PC-9 (cell line): ENCODE measurements at regions not wholly inside any gene's neighbourhood (a gene's known extent, or its start where the extent isn't known, plus 50 kb on each side); places are given as distances from the start of the nearest gene placed in this dataset.

Experiments
- BruUV-seq: library from RNA; stranded (reverse); fragments of 400-500 nt; replicated peaks from 2 replicates; lab custom pipeline; 2021; lab: Mats Ljungman, UMichigan
- CTCF ChIA-PET: fragments of 300-600 bp; sonication (Branson Sonifier 250); formaldehyde crosslinking; loops from one replicate; lab custom pipeline; 2022; ENCODE audit warnings: antibody characterized with exemption; lab: Charles Lee
- POLR2A ChIA-PET: fragments of 300-600 bp; sonication (Branson Sonifier 250); formaldehyde crosslinking; loops from one replicate; lab custom pipeline; 2022; ENCODE audit warnings: antibody characterized with exemption; ENCODE audit not compliant: unreplicated experiment; lab: Charles Lee
- DNase-seq, 2 experiments: peaks; one replicate each; pipeline versions ENCODE4 v3.0.0 to v3.0.0-alpha.2; 2015 to 2022; ENCODE audit warnings: mixed read lengths in 1 of 2
- H2AFZ ChIP-seq: fragments of 200-600 bp; sonication (generic); 2 replicates; pipeline ENCODE4 v1.8.1; 2017; ENCODE audit warnings: antibody characterized with exemption
- H3F3A ChIP-seq: fragments of 200-600 bp; sonication (generic); 2 replicates; pipeline ENCODE4 v1.8.1; 2017; ENCODE audit warnings: antibody characterized with exemption, mild to moderate bottlenecking, low read depth; ENCODE audit not compliant: insufficient read depth
- H3K27ac ChIP-seq: fragments of 200-600 bp; sonication (generic); 2 replicates; pipeline ENCODE4 v1.6.1; 2016; ENCODE audit warnings: mixed run types
- H3K27me3 ChIP-seq: fragments of 200-600 bp; sonication (generic); 2 replicates; pipeline ENCODE4 v1.6.1; 2016; ENCODE audit warnings: low read depth, mixed run types; ENCODE audit not compliant: insufficient read depth
- H3K36me3 ChIP-seq: fragments of 200-600 bp; sonication (generic); 2 replicates; pipeline ENCODE4 v1.6.1; 2016; ENCODE audit warnings: low read depth, mixed run types
- H3K4me1 ChIP-seq: fragments of 200-600 bp; sonication (generic); replicated peaks from 2 replicates; pipeline ENCODE4 v1.6.1; 2016; ENCODE audit warnings: mixed run types; ENCODE audit not compliant: insufficient read depth
- H3K4me2 ChIP-seq: fragments of 200-600 bp; sonication (generic); 2 replicates; pipeline ENCODE4 v1.6.1; 2017; ENCODE audit warnings: mixed run types
- H3K4me3 ChIP-seq: fragments of 200-600 bp; sonication (generic); 2 replicates; pipeline ENCODE4 v1.6.1; 2016; ENCODE audit warnings: mixed run types
- H3K79me2 ChIP-seq: fragments of 200-600 bp; sonication (generic); 2 replicates; pipeline ENCODE4 v1.6.1; 2017; ENCODE audit warnings: low read depth, mixed run types
- H3K9me2 ChIP-seq: fragments of 200-600 bp; sonication (generic); 2 replicates; pipeline ENCODE4 v1.8.1; 2017; ENCODE audit warnings: mild to moderate bottlenecking; ENCODE audit not compliant: insufficient read depth
- H3K9me3 ChIP-seq: fragments of 200-600 bp; sonication (generic); 2 replicates; pipeline ENCODE4 v1.8.1; 2016; ENCODE audit warnings: low read depth; ENCODE audit not compliant: insufficient read depth
- H4K20me1 ChIP-seq: fragments of 200-600 bp; sonication (generic); 2 replicates; pipeline ENCODE4 v1.8.1; 2017; ENCODE audit not compliant: insufficient read depth
- CTCF ChIP-seq: fragments of 200-600 bp; sonication (generic); conservative IDR thresholded peaks from 2 replicates; pipeline ENCODE4 v1.6.1; 2017; ENCODE audit warnings: mixed run types, antibody characterized with exemption, mild to moderate bottlenecking, moderate library complexity
- EZH2 ChIP-seq: fragments of 200-600 bp; sonication (generic); IDR thresholded peaks from 2 replicates; pipeline ENCODE4 v1.8.0; 2017; ENCODE audit warnings: antibody characterized with exemption, low read depth
- intact Hi-C: fragments of 100-400 bp; cut with micrococcal nuclease; formaldehyde crosslinking; loops from one replicate; pipeline ENCODE4 v1.10.0; 2022; ENCODE audit not compliant: unreplicated experiment

GRCh38 chr11:25357133-25357532 is 860.3 kb downstream of the LUZP2 start:
- TF ChIP-seq CTCF (no peak), EZH2 (no peak)
- Histone ChIP-seq H3K27me3 (no peaks in the 10 kb centered on the region), H3K4me1 (no peaks in the 10 kb centered on the region), H3K4me2 (no peak overlapping the region), H2AFZ (no peak overlapping the region), H4K20me1 (no peaks in the 10 kb centered on the region), H3K4me3 (no peak overlapping the region), H3K9me2 (no peaks in the 10 kb centered on the region), H3K27ac (no peak overlapping the region), H3F3A (no peaks in the 10 kb centered on the region), H3K36me3 (no peaks in the 10 kb centered on the region), H3K9me3 (no peaks in the 10 kb centered on the region), H3K79me2 (no peaks in the 10 kb centered on the region)
- intact Hi-C loops: no loop called here
- ChIA-PET CTCF (no interaction called here), POLR2A (no interaction called here)
- BruUV-seq: no TSS peak
- DNase-seq: no peak

DNA sequence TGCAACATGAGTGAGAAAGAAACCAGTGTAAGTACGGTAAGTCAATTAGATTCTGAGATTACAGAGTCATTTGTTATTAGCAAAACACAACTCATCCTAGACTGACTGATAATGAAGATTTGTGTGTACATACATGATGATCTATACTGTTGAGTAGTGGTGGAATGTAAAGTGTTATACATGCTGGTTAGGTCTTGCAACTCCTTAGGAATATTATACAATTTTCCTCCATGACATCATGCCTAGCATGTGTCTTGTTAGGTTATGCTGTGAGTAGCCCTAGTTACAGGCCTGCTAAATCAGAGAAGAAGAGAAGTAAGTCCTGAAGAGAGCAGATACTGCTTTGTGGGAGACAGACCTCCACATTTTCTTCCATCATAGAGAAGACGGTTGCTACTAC is 880.6 kb downstream of the LUZP2 start:
- intact Hi-C loops: no loop called here
- Histone ChIP-seq H3K9me3 (no peaks in the 10 kb centered on the region), H3K9me2 (no peaks in the 10 kb centered on the region), H3K4me2 (no peak overlapping the region), H3K79me2 (no peaks in the 10 kb centered on the region), H3K27ac (no peak overlapping the region), H4K20me1 (no peaks in the 10 kb centered on the region), H2AFZ (no peak overlapping the region), H3K4me1 (no peaks in the 10 kb centered on the region), H3K4me3 (no peak overlapping the region), H3F3A (no peaks in the 10 kb centered on the region), H3K36me3 (no peaks in the 10 kb centered on the region), H3K27me3 (no peaks in the 10 kb centered on the region)
- BruUV-seq: no TSS peak
- TF ChIP-seq CTCF: no peak
- TF ChIP-seq EZH2: no peak
- CTCF ChIA-PET: no interaction called here
- POLR2A ChIA-PET: no interaction called here
- no peak for DNase-seq

GRCh38 chr11:25396847-25397246 is 900.0 kb downstream of the LUZP2 start:
- POLR2A ChIA-PET: no interaction called here
- DNase-seq: no peak
- intact Hi-C loops: no loop called here
- no peak for TF ChIP-seq CTCF
- no peak for TF ChIP-seq EZH2
- no peaks in the 10 kb centered on the region for H4K20me1 ChIP-seq
- no peak overlapping the region for H3K4me3 ChIP-seq
- no peak overlapping the region for H2AFZ ChIP-seq
- no peaks in the 10 kb centered on the region for H3K79me2 ChIP-seq
- H3K27me3 ChIP-seq: no peaks in the 10 kb centered on the region
- H3K36me3 ChIP-seq: no peaks in the 10 kb centered on the region
- no peaks in the 10 kb centered on the region for H3K4me1 ChIP-seq
- CTCF ChIA-PET: no interaction called here
- H3K9me2 ChIP-seq: no peaks in the 10 kb centered on the region; the same call in 1 of the 2 replicates
- H3K4me2 ChIP-seq: no peak overlapping the region
- no TSS peak for BruUV-seq
- H3K27ac ChIP-seq: no peak overlapping the region
- no peaks in the 10 kb centered on the region for H3F3A ChIP-seq
- H3K9me3 ChIP-seq: no peaks in the 10 kb centered on the region
